ENCODE measurements at regions not wholly inside any gene's neighbourhood (a gene's known extent, or its start where the extent isn't known, plus 50 kb on each side); places are given as distances from the start of the nearest gene placed in this dataset.
A peak's percentile ranks its signal among the peaks of the same experiment; 100 is the strongest.

- TF ChIP-seq CTCF (IDR thresholded peaks at IDR 0.05; ENCODE audit: insufficient read depth, low read depth, low read length, missing control alignments): no peak
- no peak for DNase-seq (ENCODE audit: low read depth)
- no peak overlapping the region for H3K4me3 ChIP-seq (ENCODE audit: low read length)
These were observed 221.2 kb downstream of the PRDM2 start for GRCh38 chr1:13921190-13921589.

GRCh38 chr1:13922466-13923110, 222.6 kb downstream of the PRDM2 start:
- H3K4me3 ChIP-seq (ENCODE audit: low read length): no peak overlapping the region
- TF ChIP-seq CTCF (IDR thresholded peaks at IDR 0.05; ENCODE audit: insufficient read depth, low read depth, low read length, missing control alignments): no peak
- no peak for DNase-seq (ENCODE audit: low read depth)

DNA sequence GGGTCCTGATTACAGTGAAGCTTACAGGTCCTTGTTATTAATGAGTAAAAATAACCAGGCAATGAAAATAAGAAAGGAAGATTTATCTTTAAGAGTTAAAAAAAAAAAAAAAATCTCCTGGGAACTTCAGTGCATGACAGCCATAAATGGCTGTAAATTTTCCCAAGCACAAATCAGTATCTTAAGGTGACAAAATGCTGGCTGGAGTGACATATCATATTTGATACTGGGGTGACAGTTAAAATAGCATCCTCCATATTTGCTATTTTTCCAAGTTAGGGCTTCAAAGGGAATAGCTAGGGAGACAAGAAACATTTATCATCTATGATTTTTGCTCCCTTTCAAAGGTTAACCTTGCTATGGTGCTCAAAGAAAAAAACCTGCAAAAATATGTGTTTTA, 226.6 kb downstream of the PRDM2 start:
- TF ChIP-seq CTCF (IDR thresholded peaks at IDR 0.05; ENCODE audit: insufficient read depth, low read depth, low read length, missing control alignments): no peak
- no peak for DNase-seq (ENCODE audit: low read depth)
- H3K4me3 ChIP-seq (ENCODE audit: low read length): no peak overlapping the region

DNA sequence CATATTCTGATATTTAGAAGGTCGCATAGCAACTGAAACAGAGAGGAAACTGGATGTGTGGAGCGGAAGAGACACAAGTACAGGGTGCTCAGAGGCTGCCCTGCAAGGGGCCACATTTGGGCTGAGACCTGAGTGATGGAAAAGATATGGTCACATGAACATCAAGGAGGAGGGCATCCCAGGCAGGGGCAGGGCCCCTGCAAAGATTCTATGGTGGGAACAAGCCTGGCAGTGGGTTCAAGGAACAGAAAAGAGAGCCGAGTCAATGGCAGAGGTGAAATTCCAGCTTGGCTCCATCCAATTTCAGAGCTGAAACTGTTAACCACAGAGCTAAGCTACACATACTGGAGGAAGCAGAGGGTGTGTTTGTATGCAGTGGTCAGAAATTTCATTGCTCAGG, 227.7 kb downstream of the PRDM2 start:
- DNase-seq (ENCODE audit: low read depth): no peak
- no peak for TF ChIP-seq CTCF (IDR thresholded peaks at IDR 0.05; ENCODE audit: insufficient read depth, low read depth, low read length, missing control alignments)
- no peak overlapping the region for H3K4me3 ChIP-seq (ENCODE audit: low read length)

- no peak overlapping the region for H3K4me3 ChIP-seq (ENCODE audit: low read length)
- no peak for DNase-seq (ENCODE audit: low read depth)
- no peak for TF ChIP-seq CTCF (IDR thresholded peaks at IDR 0.05; ENCODE audit: insufficient read depth, low read depth, low read length, missing control alignments)
These were observed 229.3 kb downstream of the PRDM2 start for GRCh38 chr1:13929313-13929712.

DNA sequence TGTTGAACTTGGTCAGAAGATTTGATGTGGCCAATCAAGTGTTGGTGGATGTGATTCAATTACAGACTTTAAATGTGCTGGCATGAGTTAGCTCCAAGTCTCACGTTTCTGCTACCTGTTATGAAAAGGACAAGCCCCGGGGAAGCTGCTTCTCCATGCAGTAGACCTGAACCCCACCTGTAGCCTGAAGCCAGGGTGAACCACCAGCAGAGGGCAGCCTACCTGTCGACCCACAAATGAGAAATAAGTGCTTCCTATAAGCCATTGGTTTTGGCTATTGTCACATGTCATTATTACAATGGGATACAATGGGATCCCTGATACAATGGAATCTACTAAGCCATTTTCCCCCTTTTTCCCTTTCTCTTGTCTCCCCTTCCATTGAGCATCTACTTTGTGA, 230.2 kb downstream of the PRDM2 start:
- no peak for DNase-seq (ENCODE audit: low read depth)
- peak; percentile 7 for TF ChIP-seq CTCF (IDR thresholded peaks at IDR 0.05; ENCODE audit: insufficient read depth, low read depth, low read length, missing control alignments)
- no peak overlapping the region for H3K4me3 ChIP-seq (ENCODE audit: low read length)

DNA sequence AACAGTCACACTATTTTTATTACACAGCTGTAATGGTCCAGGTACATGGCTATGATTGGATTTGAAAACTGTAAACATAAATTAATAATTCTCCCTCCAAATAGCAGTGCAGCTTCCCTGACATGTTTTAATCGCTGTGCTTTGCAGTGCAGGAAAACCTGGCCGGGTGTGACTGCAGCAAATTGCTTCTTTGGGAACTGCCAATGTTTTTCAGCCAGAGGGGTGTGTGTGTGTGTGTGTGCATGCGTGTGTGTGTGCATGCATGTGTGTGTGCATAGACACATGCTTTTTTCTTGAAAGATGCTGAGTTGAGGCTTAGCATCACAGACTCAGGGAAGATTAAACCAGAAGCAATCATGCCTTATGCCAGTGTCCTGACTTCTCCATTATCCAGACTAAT, 231.2 kb downstream of the PRDM2 start:
- no peak for TF ChIP-seq CTCF (IDR thresholded peaks at IDR 0.05; ENCODE audit: insufficient read depth, low read depth, low read length, missing control alignments)
- no peak for DNase-seq (ENCODE audit: low read depth)
- H3K4me3 ChIP-seq (ENCODE audit: low read length): no peak overlapping the region

Data from epithelial cell of esophagus (primary cell).